Upper lobe of left lung (tissue), 4 donors: ENCODE measurements at regions not wholly inside any gene's neighbourhood (a gene's known extent, or its start where the extent isn't known, plus 50 kb on each side); places are given as distances from the start of the nearest gene placed in this dataset.

Experiments
- EP300 ChIP-seq, 4 donors: sonication (generic); formaldehyde crosslinking; IDR thresholded peaks; one replicate each; pipeline ENCODE4 v1.5.1; 2017; ENCODE audit warnings: antibody characterized with exemption in 4 of 4, control low read depth in 2 of 4
- POLR2A ChIP-seq, 4 donors: fragments of 450-650 bp; IDR thresholded peaks; one replicate each; pipeline ENCODE4 v1.5.1; 2016 to 2017; ENCODE audit warnings: antibody characterized with exemption in 4 of 4, mild to moderate bottlenecking in 2 of 4
- POLR2AphosphoS5 ChIP-seq, 2 donors: sonication (generic); formaldehyde crosslinking; IDR thresholded peaks; one replicate each; pipeline ENCODE4 v1.5.1; 2017; ENCODE audit warnings: antibody characterized with exemption in 2 of 2
- TF ChIP-seq, protein P1 (sequence below), 6 experiments: fragments of 450-650 bp in 4 of 6; fragments of 200-600 bp in 2 of 6; sonication (generic) in 2 of 6; IDR thresholded peaks; one replicate each; pipeline ENCODE4 v1.5.1; 2016 to 2019; ENCODE audit warnings: antibody characterized with exemption in 6 of 6

DNA sequence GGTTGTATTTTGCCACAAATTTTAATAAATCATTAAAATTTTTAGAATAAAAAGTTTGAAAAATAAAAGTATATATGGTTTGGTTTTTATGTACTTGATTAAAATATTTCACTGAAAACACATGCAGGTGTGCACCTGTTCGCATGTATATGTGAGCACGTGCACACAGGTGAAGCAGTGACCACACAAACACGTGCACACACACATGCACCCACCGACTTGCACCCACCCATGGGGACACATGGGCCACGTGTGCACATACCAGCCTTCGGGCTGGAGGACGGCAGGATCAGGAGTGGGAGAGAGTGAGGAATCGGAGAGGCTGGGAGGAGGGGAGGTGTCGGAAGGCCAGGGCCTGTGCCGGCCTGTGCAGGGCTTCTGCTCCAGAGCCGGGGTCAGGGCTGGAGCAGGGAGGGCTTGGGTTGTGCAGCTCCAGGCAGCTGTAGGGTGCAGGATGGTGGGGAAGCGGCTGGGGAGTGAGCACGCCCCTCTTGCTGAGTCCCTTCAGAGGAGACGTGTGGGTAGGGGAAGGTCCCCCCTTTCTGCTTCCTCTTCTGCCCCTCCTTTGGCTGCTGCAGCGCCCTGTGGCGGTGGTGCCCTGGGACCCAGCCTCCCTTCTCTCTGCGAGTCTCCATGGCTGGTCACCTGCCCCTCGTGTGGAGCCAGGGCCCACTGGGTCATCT is 106.9 kb upstream of the HDAC4 start:
- TF ChIP-seq, protein P1, sequence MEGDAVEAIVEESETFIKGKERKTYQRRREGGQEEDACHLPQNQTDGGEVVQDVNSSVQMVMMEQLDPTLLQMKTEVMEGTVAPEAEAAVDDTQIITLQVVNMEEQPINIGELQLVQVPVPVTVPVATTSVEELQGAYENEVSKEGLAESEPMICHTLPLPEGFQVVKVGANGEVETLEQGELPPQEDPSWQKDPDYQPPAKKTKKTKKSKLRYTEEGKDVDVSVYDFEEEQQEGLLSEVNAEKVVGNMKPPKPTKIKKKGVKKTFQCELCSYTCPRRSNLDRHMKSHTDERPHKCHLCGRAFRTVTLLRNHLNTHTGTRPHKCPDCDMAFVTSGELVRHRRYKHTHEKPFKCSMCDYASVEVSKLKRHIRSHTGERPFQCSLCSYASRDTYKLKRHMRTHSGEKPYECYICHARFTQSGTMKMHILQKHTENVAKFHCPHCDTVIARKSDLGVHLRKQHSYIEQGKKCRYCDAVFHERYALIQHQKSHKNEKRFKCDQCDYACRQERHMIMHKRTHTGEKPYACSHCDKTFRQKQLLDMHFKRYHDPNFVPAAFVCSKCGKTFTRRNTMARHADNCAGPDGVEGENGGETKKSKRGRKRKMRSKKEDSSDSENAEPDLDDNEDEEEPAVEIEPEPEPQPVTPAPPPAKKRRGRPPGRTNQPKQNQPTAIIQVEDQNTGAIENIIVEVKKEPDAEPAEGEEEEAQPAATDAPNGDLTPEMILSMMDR (IDR thresholded peaks at IDR 0.05) = no peak
- TF ChIP-seq EP300 (IDR thresholded peaks at IDR 0.05) (no peak), POLR2A (IDR thresholded peaks at IDR 0.05) (no peak), POLR2AphosphoS5 (IDR thresholded peaks at IDR 0.05) (no peak)
